ENCODE measurements at regions not wholly inside any gene's neighbourhood (a gene's known extent, or its start where the extent isn't known, plus 50 kb on each side); places are given as distances from the start of the nearest gene placed in this dataset.
"Not testable (repeated sequence)": the region's sequence is repeated elsewhere in the genome, so short reads cannot be mapped to it uniquely, and the experiment has no call there.

DNA sequence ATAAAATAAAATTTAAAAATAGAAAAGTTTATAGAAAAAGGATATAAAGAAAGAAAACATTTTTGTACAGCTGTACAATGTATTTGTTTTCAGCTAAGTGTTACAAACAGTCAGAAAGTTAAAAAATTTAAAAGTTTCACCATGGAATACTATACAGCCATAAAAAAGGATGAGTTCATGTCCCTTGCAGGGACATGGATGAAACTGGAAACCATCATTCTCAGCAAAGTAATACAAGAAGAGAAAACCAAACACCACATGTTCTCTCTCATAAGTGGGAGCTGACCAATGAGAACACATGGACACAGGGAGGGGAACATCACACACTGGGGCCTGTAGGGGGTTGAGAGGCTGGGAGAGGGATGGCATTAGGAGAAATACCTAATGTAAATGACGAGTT, 229.9 kb upstream of the MCHR2 start:
- not testable (repeated sequence) for DNase-seq

DNA sequence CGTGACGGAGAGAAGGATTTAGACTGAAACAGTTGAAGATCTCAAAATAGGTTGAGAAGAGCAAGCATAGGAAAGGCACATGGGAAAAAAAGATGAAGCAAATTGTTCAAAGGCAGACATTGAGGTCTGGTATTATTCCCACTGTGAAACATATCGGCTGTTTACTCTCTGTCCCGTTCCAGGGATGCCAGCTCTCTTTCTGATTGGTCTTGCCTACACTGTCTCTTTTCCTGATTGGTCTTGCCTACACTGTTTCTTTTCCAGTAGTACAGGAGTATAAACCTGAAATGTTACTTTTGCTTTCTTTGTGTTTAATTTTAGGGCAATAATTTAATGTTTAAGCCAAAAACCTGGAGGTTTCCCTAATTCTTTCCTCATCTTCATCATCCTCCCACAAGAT, 226.5 kb upstream of the MCHR2 start:
- no peak for DNase-seq

DNA sequence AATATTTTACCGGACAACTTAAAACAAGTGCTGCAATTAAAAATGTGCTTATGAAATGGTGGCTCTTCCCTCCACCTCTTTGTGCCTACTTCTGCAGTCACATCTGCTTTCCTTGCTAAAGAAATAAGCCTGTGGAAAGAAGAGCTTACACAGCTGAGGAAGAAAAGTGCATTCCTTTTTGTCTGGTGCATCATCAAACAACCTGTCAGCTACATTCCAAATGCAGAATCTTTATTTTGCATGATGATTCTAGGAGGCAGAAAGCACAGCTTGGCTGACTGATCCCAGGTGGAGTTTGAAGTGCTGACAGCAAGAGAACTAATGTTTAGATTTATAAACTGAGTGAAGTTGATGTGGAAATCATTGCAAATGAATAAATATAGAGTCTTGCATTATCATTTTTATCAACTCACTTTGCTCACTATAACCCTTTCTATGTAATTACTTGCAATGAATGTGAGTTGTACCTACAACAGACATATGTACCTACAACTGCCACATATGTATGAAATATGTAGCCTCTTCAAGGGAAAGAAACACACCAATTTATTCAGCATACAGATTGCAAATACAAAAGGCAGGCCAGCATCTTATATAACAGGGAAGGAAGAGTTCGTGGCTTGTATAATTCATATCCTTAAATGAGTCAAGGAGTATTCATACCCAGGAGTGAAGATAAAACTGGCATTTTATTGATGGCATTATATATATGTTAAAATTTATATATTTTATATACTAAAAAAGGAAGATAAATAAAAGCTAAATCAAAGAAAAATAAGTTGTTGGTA, 223.4 kb upstream of the MCHR2 start:
- DNase-seq: no peak

DNA sequence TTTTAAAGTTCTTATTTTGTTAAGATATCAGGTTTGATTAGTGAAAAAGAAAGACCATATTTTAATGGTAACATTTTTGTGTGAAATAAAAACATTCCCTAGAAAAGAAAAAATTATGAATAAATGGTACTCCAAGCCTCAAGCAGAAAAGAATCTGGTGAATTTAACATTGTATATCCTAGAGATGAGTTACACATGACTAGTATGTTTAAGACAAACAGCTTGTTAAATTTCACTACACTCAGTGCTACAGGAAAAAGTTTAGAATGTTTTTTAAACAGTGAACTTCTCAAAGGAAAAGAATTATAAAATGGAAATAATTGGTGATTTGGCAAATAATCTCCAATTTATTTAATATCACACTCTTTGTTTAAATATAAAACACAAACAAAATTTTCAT, 222.7 kb upstream of the MCHR2 start:
- DNase-seq: no peak

DNA sequence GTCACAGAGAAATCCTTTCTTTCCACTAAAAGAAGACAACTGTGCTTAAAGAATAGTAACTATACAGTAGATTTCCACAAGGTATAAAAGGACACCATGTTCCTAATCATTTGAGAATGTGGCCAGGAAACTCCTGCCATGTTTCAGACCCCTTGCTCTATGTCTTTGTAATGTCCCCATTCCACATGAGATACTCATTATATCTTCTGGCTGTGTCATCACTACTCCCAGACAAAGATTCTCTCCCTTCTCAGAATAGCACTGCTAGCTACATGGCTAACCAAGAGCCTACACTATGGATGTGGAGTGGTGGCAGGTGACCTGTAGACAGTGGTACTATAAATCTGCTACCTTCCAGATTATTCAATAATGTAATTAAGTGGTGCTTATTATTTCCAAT, 218.1 kb upstream of the MCHR2 start:
- no peak for DNase-seq

DNA sequence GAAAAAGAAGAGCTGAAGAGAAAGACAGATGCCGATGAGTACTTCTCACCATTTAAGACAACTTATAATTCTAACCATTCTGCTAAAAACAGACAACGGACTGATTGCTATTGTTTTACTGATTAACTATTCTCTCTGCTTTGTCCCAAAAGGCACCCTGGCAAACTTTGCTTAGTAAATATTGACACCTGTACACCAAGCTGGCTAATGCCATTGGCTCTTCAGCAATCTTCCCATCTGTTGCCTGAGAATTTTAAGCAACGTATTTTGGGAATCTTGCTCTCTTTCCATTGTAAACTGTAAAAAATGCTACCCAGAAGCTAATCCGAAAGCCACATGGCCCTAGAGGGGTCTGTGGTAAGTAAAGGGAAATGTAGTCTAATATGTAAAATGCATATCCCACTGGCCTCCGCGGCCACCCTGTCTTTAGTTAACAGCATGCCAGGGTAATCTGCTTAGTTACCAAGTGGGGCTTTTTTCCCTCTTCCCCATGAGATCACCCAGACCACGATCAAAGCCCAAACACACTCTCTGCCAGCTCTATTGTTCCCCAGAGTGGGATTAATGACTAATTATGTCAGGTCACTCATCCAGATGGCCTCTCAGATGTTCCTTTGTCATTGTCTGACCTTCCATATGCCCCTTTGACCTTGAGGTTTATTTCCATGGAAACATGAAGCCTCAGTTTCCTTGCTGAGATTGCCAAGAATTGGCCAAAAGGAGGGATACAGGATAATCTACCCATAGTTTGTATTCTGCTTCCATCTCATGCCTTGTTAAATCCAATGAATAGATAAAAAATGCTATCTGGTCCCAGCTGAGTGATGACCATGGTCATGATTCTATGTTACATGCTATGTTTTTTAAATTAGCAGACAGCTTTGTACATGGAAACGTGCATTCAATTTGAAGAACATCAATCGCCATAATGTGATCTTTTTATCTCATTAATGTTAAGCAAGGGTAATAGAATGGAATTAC, 216.4 kb upstream of the MCHR2 start:
- no peak for DNase-seq

DNA sequence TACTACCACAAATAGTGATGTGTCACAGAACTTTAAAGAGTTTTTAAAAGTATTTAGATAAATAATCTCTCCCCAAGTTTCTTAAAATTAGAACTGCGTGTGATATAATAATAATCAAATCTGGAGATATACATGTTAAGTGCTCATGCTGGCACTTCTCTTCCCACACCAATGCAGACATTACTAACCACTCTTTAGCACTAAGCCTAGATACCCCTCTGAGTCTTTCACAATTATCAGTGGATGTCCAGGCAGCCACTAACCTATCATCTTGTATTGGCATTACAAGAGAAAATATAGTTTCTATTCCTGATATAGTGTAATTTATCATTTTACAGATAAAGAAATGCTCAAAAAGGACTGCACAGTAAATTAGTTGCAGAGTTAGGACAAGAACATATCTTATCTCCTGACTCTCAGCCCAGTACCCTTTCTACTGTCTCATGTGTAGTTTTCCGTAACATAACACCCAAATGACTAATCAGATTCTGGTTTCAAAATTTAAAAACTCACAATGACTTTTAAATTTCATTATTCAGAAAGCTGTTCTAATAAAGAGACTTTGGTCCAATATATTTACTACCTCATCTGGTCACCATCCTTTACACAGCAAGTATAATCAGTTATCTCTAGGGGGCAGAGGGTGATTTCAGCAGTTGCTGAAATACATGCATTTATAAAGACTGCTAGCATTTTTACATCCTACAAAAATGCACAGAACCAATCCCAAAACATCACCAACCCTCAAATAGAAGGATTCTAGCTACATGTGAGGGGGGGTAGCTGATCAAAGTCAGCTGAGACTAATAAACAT, 215.5 kb upstream of the MCHR2 start:
- DNase-seq: no peak

DNA sequence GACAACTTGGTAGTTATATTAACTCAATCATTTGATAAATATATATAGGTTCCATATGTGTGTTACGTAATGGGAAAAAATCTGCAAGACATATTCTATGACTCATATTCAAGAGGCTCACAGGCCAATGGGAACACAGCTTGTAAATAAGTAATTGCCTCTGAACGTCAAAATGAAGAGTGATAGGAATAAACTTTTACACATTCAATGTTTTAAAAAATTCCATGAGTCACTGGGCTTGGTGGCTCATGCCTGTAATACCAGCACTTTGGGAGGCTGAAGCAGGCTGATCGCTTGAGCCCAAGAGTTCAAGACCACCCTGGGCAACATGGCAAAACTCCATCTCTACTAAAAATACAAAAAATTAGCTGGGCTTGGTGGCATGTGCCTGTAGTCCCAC, 209.4 kb upstream of the MCHR2 start:
- no peak for DNase-seq

DNA sequence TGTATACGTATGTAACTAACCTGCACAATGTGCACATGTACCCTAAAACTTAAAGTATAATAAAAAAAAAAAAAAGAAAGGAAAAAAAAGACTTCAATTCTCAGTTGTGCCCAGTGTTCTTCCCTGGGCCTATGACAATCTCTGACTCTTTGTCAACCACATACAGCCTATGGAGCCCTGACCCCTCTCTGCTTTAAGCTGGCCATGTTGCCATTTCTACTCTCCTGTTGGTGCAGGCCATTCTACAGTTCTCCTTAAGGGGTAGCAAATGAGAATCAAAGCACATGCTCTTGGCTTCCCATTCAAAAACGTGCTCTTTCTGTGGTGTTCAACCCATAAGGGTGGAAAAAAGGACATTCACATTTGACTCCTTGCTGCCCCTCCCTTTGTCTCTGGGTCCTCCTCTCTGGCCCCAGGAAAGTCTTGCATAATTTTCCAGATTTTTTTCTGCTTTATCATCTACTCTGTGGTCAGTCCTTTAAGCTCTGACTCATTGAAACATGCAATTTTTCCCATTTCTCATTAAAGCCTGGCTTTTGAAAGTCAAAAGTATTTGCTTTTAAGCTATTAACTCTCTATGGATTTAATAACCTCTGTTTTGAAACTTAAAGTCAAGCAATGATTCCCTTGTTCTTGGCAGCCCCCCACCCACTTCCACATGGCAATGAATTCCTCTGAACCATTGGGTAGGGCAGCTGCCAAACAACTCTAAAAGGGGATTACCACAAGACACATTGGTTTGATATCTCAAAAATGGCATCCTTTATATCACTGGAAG, 208.6 kb upstream of the MCHR2 start:
- no peak for DNase-seq

DNA sequence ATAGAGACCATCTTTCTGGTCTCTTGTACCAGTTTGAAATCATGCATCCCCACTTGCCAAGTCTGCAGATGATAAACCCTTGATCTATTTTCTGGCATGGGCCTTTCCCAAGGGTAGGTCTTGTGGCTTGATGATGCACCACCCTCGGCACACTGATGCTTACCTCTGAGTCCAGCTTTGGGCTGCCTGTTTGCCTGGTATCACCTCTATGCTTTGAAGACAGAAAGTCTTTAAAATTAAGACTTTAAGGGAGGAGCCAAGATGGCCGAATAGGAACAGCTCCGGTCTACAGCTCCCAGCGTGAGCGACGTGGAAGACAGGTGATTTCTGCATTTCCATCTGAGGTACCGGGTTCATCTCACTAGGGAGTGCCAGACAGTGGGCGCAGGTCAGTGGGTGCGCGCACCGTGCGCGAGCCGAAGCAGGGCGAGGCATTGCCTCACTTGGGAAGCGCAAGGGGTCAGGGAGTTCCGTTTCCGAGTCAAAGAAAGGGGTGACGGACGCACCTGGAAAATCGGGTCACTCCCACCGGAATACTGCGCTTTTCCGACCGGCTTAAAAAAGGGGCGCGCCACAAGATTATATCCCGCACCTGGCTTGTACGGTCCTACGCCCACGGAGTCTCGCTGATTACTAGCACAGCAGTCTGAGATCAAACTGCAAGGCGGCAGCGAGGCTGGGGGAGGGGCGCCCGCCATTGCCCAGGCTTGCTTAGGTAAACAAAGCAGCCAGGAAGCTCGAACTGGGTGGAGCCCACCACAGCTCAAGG, 202.4 kb upstream of the MCHR2 start:
- DNase-seq: not testable (repeated sequence)

DNA sequence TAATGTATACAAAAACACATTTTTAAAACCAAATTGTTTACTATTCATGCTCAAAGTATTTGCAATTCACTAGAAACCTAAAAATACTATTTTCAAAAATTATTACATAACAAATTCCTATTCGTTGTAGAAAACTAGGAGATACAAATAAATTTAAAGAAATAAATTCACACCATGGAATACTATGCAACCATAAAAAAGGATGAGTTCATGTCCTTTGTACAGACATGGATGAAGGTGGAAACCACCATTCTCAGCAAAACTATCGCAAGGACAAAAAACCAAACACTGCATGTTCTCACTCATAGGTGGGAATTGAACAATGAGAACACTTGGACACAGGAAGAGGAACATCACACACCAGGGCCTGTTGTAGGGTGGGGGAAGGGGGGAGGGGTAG, 201.2 kb upstream of the MCHR2 start:
- DNase-seq: not testable (repeated sequence)

DNA sequence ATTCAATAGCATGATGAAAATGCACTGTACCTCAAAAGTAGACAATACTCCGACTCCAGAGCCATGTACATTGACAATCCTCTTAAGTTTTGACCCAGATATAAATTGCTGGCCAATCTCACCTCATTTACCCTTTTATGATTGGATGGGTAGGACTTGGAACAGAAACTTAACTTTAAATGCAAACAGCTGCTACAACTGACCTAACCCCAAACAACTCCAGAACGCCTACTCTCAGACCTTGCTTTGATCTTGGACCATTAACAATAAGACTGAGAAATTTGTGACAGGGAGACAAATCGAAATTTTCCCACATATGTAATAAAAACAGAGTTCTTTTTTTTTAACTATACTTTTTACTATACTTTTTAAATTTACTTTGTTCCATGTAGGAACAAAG, 200.5 kb upstream of the MCHR2 start:
- no peak for DNase-seq

DNA sequence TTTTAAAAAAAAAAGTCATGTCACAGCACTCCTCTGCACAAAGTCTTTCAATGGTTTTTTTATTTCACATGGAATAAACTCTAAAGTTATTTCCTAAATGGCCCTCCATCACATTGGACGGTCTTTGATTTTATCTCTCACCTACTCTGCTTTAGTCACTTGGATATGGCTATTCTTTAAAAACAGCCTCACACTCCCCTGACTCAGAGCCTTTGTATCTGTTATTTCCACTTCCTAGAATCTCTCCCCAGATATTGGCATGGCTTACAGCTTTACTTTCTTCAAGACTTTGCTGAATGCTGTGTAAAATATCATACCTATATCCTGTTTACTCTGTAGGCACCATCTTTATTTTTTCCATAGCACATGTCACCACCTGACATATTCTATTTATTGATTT, 194.7 kb upstream of the MCHR2 start:
- DNase-seq: no peak

DNA sequence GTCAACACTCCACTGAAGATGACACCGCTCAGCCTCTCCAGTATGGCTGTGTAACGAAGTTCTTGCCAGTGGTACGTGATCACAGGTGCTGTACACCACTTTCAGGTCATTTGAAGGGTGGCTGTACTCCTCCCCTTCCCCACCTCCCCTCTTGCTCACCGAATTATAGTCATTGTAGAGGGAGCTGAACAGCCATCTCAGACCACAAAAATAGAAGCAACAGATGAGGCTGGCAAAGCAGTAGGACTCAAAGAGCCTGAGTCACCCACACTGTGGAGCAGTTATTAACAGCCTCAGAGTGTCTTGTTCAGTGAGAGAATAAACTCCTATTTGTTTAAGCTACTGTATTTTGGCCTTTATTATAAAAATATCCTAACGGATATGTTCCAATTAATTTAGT, 192.5 kb upstream of the MCHR2 start:
- no peak for DNase-seq

DNA sequence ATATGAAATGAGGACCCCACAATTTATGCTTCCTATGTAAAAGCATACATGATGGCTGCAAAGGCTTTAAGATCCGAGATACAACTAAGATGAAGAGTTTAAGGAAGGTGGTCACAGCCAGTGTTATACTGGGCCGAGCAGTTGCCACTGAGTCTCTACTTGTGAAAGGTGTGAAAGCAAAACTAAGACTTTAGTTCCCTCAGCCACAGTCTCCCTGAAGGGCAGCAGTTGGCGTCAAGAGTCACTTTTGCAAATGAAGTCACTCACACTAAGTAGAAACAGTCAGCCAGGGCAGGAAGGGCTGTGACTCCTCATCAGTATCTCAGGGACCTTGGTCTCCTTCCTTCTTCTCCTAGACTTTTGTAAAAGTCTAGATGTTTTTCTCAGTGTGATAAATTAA, 191.6 kb upstream of the MCHR2 start:
- DNase-seq: no peak

DNA sequence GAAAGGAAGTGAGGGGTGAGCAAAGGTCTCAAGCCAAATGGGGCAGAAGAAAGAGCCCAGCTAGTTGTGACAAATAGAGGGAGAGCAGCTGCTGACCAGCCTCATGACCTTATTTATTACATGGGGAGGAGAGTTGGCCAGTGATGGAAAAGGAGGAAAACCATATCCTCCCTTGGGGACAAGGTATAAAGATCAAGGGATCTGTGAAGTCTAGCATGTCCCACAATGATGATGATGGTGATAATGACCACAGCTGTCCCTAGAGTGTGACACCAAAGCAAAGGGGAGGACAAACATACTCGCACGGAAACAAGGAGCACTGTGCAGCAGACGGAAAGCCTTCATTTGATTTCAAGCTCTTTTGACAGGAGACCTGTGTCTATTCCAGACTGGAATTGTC, 190.4 kb upstream of the MCHR2 start:
- no peak for DNase-seq

DNA sequence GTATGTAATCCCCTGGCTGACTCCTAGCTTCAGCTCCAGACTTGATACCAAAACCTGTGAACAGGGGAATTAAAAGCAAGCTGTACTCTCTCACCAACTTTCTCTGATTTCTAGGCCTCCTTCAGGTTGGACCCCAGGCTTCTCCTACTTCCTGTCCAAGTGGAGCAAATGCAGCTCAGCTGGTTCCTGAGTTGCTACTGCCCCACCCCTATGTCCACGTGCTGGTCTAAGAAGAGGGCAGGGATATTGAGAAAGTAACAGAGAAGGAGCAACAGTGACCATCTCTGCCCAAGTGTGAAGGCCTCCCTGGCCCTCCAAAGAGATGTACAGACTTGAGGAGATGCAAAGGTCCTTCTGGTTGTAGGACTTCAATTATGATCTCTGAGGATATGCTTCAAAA, 188.3 kb upstream of the MCHR2 start:
- DNase-seq: no peak

DNA sequence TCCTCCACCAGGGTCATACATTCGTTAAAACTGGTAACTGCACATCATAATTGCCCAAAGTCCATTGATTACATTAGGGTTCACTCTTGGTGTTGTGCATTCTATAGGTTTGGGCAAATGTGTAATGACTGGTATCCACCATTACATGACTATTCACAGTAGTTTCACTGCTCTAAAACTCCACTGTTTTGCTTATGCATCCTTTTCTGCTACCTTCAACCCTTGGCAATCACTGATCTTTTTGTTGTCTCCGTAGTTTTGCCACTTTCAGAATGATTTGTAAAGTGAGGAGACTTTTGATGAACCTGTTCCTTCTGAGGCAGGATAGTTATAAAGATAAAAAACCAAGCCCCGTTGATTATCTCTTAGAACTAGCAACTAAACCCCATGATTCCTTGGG, 187.3 kb upstream of the MCHR2 start:
- no peak for DNase-seq

DNA sequence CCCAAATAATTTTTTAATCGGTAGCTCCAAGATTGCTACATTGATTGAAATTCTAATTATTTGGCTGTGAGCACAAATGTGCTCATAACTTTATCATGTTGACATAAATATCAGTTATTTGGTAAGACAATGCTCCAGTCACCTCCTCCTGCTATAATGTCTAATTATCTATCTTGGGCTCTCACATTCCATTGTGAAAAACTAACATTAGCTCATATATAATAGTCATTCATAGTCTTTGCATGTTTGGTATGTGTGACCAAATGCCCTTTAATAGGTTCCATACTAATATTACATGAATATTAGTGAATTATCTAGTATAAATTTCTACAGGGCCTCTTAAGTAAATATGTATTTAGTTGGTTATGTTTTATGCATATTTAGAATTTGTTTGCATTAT, 185.6 kb upstream of the MCHR2 start:
- DNase-seq: no peak

DNA sequence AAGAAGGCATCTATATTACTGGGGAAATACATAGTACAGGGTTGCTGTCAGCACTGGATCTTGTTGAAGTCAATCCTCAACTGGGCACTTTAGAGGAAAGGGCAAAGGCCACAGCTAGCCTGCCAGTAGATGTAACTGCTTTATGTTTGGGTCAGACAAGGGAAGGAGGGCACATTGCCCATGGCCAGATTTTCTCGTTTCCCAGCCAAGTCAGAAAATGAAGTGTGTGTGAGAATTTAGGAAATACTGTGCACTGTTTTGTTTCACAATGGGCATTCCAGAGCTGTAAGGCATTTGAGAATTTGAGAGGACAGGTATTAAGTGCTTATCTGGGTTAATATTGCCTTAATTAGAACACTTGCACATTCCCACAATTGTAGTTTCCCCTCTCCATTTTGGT, 183.9 kb upstream of the MCHR2 start:
- DNase-seq: no peak

DNA sequence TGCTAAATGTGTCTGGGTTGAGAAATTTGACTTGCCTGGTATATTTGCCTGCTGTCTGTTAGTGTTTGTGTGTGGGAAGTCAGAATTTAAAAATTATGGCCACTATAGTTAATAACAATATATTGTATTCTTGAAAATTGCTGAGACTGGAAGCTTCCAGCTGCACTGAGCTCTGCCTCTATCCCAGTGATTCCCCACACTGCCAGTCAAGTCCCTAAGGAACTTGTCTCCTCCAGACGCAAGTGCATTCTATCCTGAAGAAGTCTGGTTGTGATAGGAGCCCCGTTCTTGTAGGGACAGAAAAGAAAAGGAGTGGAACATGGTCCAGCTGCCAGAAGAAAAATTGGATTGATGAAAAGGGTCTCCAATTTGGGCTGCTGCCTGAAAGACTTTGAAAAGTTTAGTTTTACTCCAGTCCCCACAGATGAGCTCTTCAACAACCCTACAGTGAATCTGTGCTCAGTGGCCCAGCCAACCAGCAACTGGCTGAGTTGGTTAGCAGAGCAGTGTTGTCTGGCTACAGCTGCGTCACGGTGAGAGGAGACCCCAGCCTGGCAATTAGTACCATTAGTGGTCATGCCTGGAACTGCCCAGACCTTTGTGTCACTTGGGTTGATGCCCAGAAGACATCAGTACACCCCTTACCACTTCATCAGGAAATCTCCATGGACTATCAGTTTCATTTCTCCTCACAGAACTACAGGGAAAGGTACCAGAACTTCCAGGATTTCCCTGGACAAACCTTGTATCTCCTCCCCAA, 183.1 kb upstream of the MCHR2 start:
- no peak for DNase-seq

Measured in DMS79 treated with DMSO at 0.1 percent for 48 hours (cell line).